B cell (primary cell): ENCODE measurements at regions not wholly inside any gene's neighbourhood (a gene's known extent, or its start where the extent isn't known, plus 50 kb on each side); places are given as distances from the start of the nearest gene placed in this dataset.

ENCODE experiments used
- ATAC-seq: fragments of 200-7000 bp; cut with Tn5 transposase; one replicate; pipeline ENCODE4 v1.10.0; 2021; ENCODE audit warnings: low read depth, mild to moderate bottlenecking, moderate number of reproducible peaks, moderate library complexity
- CTCF ChIA-PET: fragments of 350-600 bp; sonication (Branson Sonifier 250); formaldehyde crosslinking; loops from one replicate; lab custom pipeline; 2021; ENCODE audit warnings: antibody characterized with exemption, inconsistent platforms; lab: Charles Lee
- POLR2A ChIA-PET: fragments of 350-600 bp; sonication (Branson Sonifier 250); formaldehyde crosslinking; loops from one replicate; lab custom pipeline; 2021; ENCODE audit warnings: antibody characterized with exemption; lab: Charles Lee
- DNase-seq: peaks from one replicate; pipeline ENCODE4 v3.0.0; 2013
- H2AFZ ChIP-seq: 2 replicates; pipeline ENCODE4 v1.6.1; 2012; ENCODE audit warnings: mild to moderate bottlenecking, low read depth, low read length; ENCODE audit not compliant: insufficient read depth, poor library complexity, severe bottlenecking
- H3K27ac ChIP-seq, 2 donors: 1 replicate in 1 of 2; 2 replicates in 1 of 2; pipeline ENCODE4 v1.5.1; 2012 to 2013; ENCODE audit warnings: low read length in 2 of 2, mild to moderate bottlenecking in 2 of 2, moderate library complexity in 1 of 2
- H3K27me3 ChIP-seq, 4 experiments: fragments of 200-600 bp in 1 of 4; sonication (generic) in 1 of 4; replicated peaks in 1 of 4; 1 replicate in 2 of 4; 2 replicates in 2 of 4; pipeline versions ENCODE4 v1.6.1 to v1.7.0; 2013 to 2016; ENCODE audit warnings: low read length in 3 of 4, mild to moderate bottlenecking in 2 of 4, mixed read lengths in 1 of 4, moderate library complexity in 1 of 4; ENCODE audit not compliant: insufficient read depth in 4 of 4, control insufficient read depth in 3 of 4; ENCODE audit errors: control extremely low read depth in 1 of 4
- H3K36me3 ChIP-seq, 2 experiments: replicated peaks in 1 of 2; 1 replicate in 1 of 2; 2 replicates in 1 of 2; pipeline versions ENCODE4 v1.6.1 to v1.7.1; 2013; ENCODE audit warnings: low read length in 1 of 2; ENCODE audit not compliant: insufficient read depth in 2 of 2, control insufficient read depth in 1 of 2; ENCODE audit errors: control extremely low read depth in 1 of 2, extremely low read depth in 1 of 2
- H3K4me1 ChIP-seq, 2 donors: fragments of 200-600 bp in 1 of 2; sonication (generic) in 1 of 2; 1 replicate in 1 of 2; 2 replicates in 1 of 2; pipeline versions ENCODE4 v1.5.1 to v1.6.1; 2013 to 2017; ENCODE audit warnings: low read length in 2 of 2; ENCODE audit not compliant: control insufficient read depth in 2 of 2, insufficient read depth in 2 of 2
- H3K4me2 ChIP-seq: replicated peaks from 2 replicates; pipeline ENCODE3; 2012; ENCODE audit warnings: mild to moderate bottlenecking, low read depth, low read length; ENCODE audit not compliant: poor library complexity, severe bottlenecking
- H3K4me3 ChIP-seq, 5 experiments: fragments of 200-600 bp in 1 of 5; sonication (generic) in 1 of 5; 1 replicate in 3 of 5; 2 replicates in 2 of 5; pipeline versions ENCODE4 v1.5.1 to v1.7.0; 2011 to 2016; ENCODE audit warnings: low read length in 4 of 5, mild to moderate bottlenecking in 4 of 5, low read depth in 2 of 5, control low read depth in 1 of 5, moderate library complexity in 1 of 5; ENCODE audit not compliant: insufficient read depth in 1 of 5; ENCODE audit errors: control extremely low read depth in 1 of 5, extremely low read depth in 1 of 5
- H3K79me2 ChIP-seq: fragments of 200-600 bp; sonication (generic); one replicate; pipeline ENCODE4 v1.6.0; 2016; ENCODE audit warnings: low read length; ENCODE audit not compliant: control insufficient read depth, insufficient read depth
- H3K9ac ChIP-seq: fragments of 200-600 bp; sonication (generic); 2 replicates; pipeline ENCODE4 v1.6.1; 2017; ENCODE audit warnings: mild to moderate bottlenecking, low read length, moderate library complexity
- H3K9me3 ChIP-seq, 3 donors: one replicate each; pipeline versions ENCODE4 v1.6.1 to v1.7.1; 2013; ENCODE audit warnings: low read length in 2 of 3; ENCODE audit not compliant: control insufficient read depth in 2 of 3, insufficient read depth in 1 of 3; ENCODE audit errors: control extremely low read depth in 1 of 3
- H4K20me1 ChIP-seq: 2 replicates; pipeline ENCODE4 v1.6.0; 2012; ENCODE audit warnings: mild to moderate bottlenecking, low read length; ENCODE audit not compliant: insufficient read depth, control insufficient read depth, poor library complexity, severe bottlenecking
- H3K27ac Mint-ChIP-seq: one replicate; pipeline ENCODE4 v1.8.0; 2021; ENCODE audit warnings: mixed read lengths
- H3K27me3 Mint-ChIP-seq: one replicate; pipeline ENCODE4 v1.8.0; 2021; ENCODE audit warnings: mixed read lengths
- H3K4me1 Mint-ChIP-seq: one replicate; pipeline ENCODE4 v1.8.0; 2021; ENCODE audit warnings: mixed read lengths
- H3K4me3 Mint-ChIP-seq: one replicate; pipeline ENCODE4 v1.8.0; 2021; ENCODE audit warnings: mixed read lengths
- H3K9me3 Mint-ChIP-seq: one replicate; pipeline ENCODE4 v1.8.0; 2022; ENCODE audit warnings: mixed read lengths; ENCODE audit not compliant: insufficient read depth
- CTCF ChIP-seq: fragments of 200-600 bp; IDR thresholded peaks from one replicate; pipeline ENCODE4 v1.8.0; 2022; ENCODE audit warnings: antibody characterized with exemption, mild to moderate bottlenecking
- EZH2 ChIP-seq: IDR thresholded peaks from 2 replicates; pipeline ENCODE4 v1.6.1; 2012; ENCODE audit warnings: borderline replicate concordance, low read depth, mild to moderate bottlenecking, moderate library complexity, low read length; ENCODE audit not compliant: insufficient read depth, poor library complexity, severe bottlenecking
- WGBS: methylation state at CpG from one replicate; pipeline ENCODE4 v1.1.5; 2013; ENCODE audit warnings: missing lambda C conversion rate; ENCODE audit not compliant: insufficient coverage; 5-methylcytosine and 5-hydroxymethylcytosine counted together
- intact Hi-C: fragments of 100-400 bp; cut with micrococcal nuclease; formaldehyde crosslinking; loops from one replicate; pipeline ENCODE4 v1.10.0; 2022

DNA sequence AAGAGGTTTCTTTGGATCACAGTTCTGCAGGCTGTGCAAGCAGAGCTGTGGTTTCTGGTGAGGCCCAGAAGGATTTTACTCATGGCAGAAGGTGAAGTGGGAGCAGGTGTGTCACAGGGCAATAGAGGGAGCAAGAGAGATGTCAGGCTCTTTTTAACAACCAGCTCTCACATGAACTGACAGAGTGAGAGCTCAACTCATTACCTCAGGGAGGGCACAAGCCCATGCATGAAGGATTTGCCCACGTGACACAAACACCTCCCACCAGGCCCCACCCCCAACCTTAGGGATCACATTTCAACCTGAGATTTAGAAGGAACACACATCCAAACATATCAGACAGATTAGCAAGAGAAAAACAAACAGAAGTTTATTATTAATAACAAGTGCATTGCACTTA is 470.4 kb downstream of the GALC start:
- no CpG with 5 or more reads among the region's 1 CpG for WGBS
- Histone ChIP-seq H3K4me3 (no peak overlapping the region), H3K79me2 (no peaks in the 10 kb centered on the region), H2AFZ (no peak overlapping the region), H3K4me2 (no peak overlapping the region), H3K36me3 (no peaks in the 10 kb centered on the region), H3K4me1 (no peaks in the 10 kb centered on the region), H3K9me3 (no peaks in the 10 kb centered on the region), H4K20me1 (no peaks in the 10 kb centered on the region), H3K27ac (no peak overlapping the region), H3K9ac (no peak overlapping the region), H3K27me3 (no peaks in the 10 kb centered on the region)
- Mint-ChIP-seq H3K27me3 (no peaks in the 10 kb centered on the region), H3K4me1 (no peaks in the 10 kb centered on the region), H3K9me3 (no peaks in the 10 kb centered on the region), H3K27ac (no peak overlapping the region), H3K4me3 (no peak overlapping the region)
- TF ChIP-seq EZH2 (no peak), CTCF (no peak)
- no peak for DNase-seq
- intact Hi-C loops, result no loop called here
- ChIA-PET CTCF (no interaction called here), POLR2A (no interaction called here)
- no peak for ATAC-seq

DNA sequence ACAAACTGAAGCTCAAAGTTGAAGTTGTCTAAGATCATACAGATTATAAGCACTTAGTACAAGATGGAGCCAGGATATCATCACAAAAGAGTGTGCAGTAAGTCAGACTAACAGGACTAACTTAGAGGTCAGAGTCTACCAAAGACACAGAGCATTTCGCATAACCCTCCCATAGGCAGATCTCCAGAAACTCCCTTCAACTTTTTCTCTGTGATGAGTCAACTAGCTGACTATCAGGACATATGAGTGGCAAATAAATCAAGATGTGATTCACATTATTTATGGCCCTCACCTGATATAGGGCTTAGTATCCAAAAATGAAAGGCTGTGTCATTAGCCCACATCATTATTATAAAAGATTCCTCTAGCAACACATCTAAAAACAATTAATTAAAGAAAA is 484.6 kb downstream of the GALC start:
- DNase-seq, result no peak

More for the DNA sequence above, 484.6 kb downstream of the GALC start:
- no peak overlapping the region for H3K27ac ChIP-seq
- no peaks in the 10 kb centered on the region for H3K27me3 ChIP-seq
- no peaks in the 10 kb centered on the region for H3K4me1 ChIP-seq
- POLR2A ChIA-PET, result no interaction called here
- Mint-ChIP-seq H3K27ac (no peak overlapping the region), H3K9me3 (no peaks in the 10 kb centered on the region), H3K4me3 (no peak overlapping the region), H3K27me3 (no peaks in the 10 kb centered on the region), H3K4me1 (no peaks in the 10 kb centered on the region)
- H4K20me1 ChIP-seq, result no peaks in the 10 kb centered on the region
- H3K4me2 ChIP-seq, result no peak overlapping the region
- no peaks in the 10 kb centered on the region for H3K9me3 ChIP-seq
- H3K36me3 ChIP-seq, result no peaks in the 10 kb centered on the region
- intact Hi-C loops, result no loop called here
- no peak overlapping the region for H2AFZ ChIP-seq
- no peaks in the 10 kb centered on the region for H3K79me2 ChIP-seq
- no peak overlapping the region for H3K4me3 ChIP-seq
- TF ChIP-seq CTCF, result no peak
- TF ChIP-seq EZH2, result no peak
- H3K9ac ChIP-seq, result no peak overlapping the region
- CTCF ChIA-PET, result no interaction called here
- no CpG with 5 or more reads among the region's 1 CpG for WGBS
- ATAC-seq, result no peak
